GM20000 (cell line): ENCODE measurements at regions not wholly inside any gene's neighbourhood (a gene's known extent, or its start where the extent isn't known, plus 50 kb on each side); places are given as distances from the start of the nearest gene placed in this dataset.

Experiments used
- DNase-seq: peaks from one replicate; pipeline ENCODE4 v3.0.0; 2012; ENCODE audit warnings: low spot score
- TF ChIP-seq, protein P1 (sequence below): IDR thresholded peaks from 2 replicates; pipeline ENCODE4 v1.5.1; 2012; ENCODE audit warnings: mild to moderate bottlenecking, control low read depth; ENCODE audit errors: extremely low read depth, missing control alignments

DNA sequence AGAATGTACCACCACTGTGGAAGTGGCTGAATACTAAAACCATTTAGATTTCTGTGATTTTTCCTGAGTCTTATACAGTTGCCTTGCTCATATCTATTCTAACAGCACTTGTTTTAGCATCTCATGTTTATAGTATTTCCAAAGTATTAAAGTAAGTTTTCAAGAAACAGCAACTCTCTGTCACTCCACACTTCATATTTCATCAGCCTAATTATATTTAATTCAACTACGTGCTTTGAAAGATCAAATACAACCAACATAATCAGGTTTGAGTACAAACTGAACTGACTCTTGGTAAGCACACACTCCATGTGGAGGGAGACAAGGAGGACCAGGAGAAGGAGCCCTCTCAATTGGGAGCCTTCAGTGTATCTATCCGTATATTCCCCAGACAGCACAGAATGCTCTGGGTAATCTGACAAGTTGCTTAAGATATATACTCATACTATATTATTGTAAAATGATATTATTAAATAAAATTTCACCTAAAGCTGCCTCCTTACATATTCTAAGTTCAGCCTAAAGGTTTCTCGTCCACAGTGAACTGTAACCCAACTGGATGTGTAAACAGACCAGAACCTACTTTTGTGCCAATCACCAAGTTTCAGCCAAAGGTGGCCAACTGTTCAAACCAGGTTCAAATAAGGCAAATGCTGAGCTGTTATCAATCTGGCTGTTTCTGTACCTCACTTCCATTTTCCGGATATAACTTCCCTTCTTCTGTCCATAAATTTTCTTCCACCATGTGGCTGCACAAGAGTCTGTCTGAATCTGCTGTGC is 105.0 kb upstream of the RASSF8 start:
- TF ChIP-seq, protein P1, sequence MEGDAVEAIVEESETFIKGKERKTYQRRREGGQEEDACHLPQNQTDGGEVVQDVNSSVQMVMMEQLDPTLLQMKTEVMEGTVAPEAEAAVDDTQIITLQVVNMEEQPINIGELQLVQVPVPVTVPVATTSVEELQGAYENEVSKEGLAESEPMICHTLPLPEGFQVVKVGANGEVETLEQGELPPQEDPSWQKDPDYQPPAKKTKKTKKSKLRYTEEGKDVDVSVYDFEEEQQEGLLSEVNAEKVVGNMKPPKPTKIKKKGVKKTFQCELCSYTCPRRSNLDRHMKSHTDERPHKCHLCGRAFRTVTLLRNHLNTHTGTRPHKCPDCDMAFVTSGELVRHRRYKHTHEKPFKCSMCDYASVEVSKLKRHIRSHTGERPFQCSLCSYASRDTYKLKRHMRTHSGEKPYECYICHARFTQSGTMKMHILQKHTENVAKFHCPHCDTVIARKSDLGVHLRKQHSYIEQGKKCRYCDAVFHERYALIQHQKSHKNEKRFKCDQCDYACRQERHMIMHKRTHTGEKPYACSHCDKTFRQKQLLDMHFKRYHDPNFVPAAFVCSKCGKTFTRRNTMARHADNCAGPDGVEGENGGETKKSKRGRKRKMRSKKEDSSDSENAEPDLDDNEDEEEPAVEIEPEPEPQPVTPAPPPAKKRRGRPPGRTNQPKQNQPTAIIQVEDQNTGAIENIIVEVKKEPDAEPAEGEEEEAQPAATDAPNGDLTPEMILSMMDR: no peak
- no peak for DNase-seq

DNA sequence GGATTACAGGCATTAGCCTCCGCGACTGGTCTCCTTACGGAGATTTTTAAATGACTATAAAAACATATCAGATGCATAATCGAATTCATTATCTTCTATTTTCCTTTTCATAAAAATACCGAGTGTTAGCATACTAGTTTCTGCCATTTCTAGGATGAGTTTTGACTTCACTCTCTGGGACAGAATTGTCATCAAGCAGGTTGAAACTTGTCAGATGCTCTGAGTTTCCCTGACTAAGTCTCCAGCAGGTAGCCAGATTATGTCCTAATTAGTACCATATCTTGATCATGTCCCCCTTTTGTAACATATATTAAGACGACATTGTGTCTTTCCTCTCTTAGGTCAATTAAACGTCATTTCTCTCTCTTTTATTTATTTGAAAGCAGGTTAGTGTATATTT is 103.5 kb upstream of the RASSF8 start:
- no peak for DNase-seq
- TF ChIP-seq, protein P1: no peak

DNA sequence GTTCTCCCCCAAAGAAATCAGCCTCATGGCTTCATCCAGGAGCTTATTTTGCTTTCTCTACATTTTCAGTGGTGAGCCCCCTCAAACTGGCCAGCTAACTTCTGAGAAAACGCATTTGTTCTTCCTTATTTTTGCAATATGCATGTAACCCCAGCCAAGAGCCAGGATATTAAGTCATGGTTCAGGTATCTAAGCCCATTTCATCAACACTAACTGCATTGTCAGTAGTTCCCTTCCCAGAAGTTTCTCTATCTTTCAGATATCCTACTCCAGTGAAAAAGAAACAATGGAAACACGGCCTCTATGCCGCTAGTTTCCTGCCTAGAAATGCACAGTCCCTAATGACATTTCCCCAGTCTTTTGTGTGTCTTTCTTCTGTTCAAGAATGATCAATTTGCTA is 102.8 kb upstream of the RASSF8 start:
- no peak for DNase-seq
- TF ChIP-seq, protein P1: no peak

DNA sequence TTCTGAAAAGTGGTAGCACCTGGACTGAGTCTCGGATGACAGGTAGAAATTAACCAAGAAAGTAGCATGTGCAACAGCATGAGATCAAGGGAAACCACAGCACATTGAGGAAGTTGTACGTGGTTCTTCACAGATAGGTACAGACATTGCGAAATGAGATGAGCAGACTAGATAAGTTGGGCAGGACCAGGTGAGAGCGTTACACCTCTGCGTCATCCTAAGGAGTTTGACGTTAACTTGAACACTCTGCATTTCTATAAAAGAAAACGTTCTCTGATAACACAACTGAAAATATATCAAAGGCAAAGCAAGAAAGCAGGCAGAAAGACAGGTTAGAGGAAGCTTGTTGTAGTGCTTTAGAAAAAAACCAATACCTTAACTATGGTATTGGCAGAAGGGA is 98.5 kb upstream of the RASSF8 start:
- DNase-seq: no peak
- TF ChIP-seq, protein P1: no peak

DNA sequence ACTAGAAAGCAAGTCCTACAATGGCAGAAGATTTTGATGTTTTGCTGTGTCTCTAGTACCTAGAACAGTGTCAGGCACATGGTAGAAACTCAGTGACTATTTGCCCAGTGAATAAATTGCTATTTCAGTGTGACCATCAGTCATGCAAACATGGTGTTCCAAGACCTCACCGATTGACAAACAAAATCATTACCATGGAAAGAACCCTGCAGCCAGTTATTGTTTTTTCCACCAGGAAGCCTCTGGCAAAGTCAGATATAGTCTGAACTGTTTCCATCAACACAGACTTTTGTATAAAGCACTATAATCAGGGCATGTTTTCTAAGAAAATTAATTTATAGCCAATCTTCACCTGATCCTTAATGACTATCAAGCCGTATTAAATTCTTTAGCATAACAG is 97.3 kb upstream of the RASSF8 start:
- TF ChIP-seq, protein P1: no peak
- no peak for DNase-seq

DNA sequence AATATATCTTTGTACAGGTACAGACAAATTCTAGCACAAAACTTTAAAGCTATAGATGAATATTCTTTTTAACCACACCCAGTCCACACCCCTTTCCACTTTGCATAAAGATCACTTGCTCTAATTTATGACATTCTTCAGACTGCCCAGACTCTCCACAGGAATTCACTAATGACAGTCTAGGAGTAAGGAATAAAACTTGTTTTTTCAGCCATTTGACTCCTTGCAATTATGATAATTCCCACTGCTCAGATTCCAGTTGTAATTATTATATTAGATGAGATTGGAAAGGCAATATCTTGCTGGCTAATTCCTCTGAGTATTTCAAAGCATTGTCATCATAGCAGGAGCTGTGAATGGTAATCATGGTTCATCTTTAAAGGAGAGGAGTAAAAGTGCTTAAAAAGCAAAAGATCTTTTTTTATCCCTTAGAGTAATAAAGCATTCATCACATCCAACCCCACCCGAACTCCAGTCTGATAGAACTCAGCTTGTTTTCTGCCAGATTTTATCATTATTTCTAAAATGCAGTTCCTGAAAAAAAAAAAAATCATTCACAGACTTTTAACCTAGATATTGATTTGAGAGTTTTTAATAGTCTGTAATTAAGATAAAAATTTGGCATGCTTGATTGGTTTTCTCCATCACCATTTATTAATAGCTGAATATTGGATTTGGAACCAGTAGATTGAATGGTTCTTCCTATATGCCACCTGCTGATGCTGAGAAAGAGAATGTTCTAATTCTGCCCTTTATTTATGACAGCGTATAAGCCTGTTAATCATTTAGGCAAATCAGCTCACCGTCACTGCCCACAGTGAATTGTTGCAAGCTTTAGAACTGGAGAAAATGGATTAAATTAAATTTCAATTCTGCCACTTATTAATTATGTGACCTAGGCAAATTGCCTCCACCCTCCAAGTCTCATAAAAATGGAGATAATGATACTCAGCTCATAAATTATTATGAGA is 93.9 kb upstream of the RASSF8 start:
- no peak for DNase-seq

More for the DNA sequence above, 93.9 kb upstream of the RASSF8 start:
- TF ChIP-seq, protein P1: no peak
